ENCODE measurements at regions not wholly inside any gene's neighbourhood (a gene's known extent, or its start where the extent isn't known, plus 50 kb on each side); places are given as distances from the start of the nearest gene placed in this dataset.

GRCh38 chr12:67457778-67458665, 188.9 kb downstream of the CAND1 start (continued):
- no peak for TF ChIP-seq NFXL1 (CRISPR knock-in tag; IDR thresholded peaks at IDR 0.05)
- TF ChIP-seq SMAD2 (IDR thresholded peaks at IDR 0.05; ENCODE audit: low read depth, low read length), result no peak
- 0 out of 2 replicates have a peak, but pooled peaks have one; percentile 12 for TF ChIP-seq SMC3 (conservative IDR thresholded peaks at IDR 0.05; ENCODE audit: insufficient read depth, low read depth, low read length)
- TF ChIP-seq CTCF (IDR thresholded peaks at IDR 0.05 in 2 of 3, conservative IDR thresholded peaks at IDR 0.05 in 1 of 3; ENCODE audit: insufficient read depth in 2 of 3, low read depth in 1 of 3, low read length in 3 of 3), result peak; percentile 14 to 49 (median 38); a peak in 3 of 6 replicates
- TF ChIP-seq POLR3G (IDR thresholded peaks at IDR 0.05; ENCODE audit: extremely low read depth, insufficient read length, insufficient replicate concordance), result no peak
- TF ChIP-seq SPI1 (IDR thresholded peaks at IDR 0.05; ENCODE audit: borderline replicate concordance, low read depth, low read length), result peak; percentile 43; the same call in 1 of the 2 replicates

- no peaks in the 10 kb centered on the region for H3K79me2 ChIP-seq (ENCODE audit: control insufficient read depth, insufficient read depth, low read length)
- ATAC-seq (no peak), FAIRE-seq (no peak), DNase-seq (ENCODE audit: extremely low read depth in 1 of 4, low spot score in 3 of 4) (no peak)
- H3K36me3 ChIP-seq (ENCODE audit: control insufficient read depth, insufficient read depth, low read length), result no peaks in the 10 kb centered on the region
- H2AFZ ChIP-seq (ENCODE audit: low read depth, low read length), result no peak overlapping the region
- 0 out of 5 replicates have a peak, but pooled peaks cover 0 to 3% of the 10 kb centered on the region in 2 experiments for H3K27me3 ChIP-seq (ENCODE audit: control insufficient read depth in 2 of 2, insufficient read depth in 2 of 2, low read length in 2 of 2)
- BruUV-seq (replicated peaks), result no TSS peak
- WGBS (ENCODE audit: insufficient coverage, low coverage, missing lambda C conversion rate), result 0% methylated on average over 1 of the region's 1 CpG
- intact Hi-C loops (cut with micrococcal nuclease), result no loop called here
- no peaks in the 10 kb centered on the region for H3K9me3 ChIP-seq (replicated peaks; ENCODE audit: control insufficient read depth, insufficient read depth, low read depth, low read length)
- no peak overlapping the region for H3K4me3 ChIP-seq
- ChIA-PET POLR2A (no interaction called here), CTCF (ENCODE audit: low intra/inter-chr PET ratio) (no interaction called here)
- H3K4me1 ChIP-seq (replicated peaks in 1 of 2; ENCODE audit: control insufficient read depth in 2 of 2, insufficient read depth in 2 of 2, low read length in 2 of 2), result no peaks in the 10 kb centered on the region
- H3K27ac ChIP-seq (ENCODE audit: extremely low read depth, low read depth, low read length), result no peak overlapping the region
- no peak overlapping the region for H3K9ac ChIP-seq (ENCODE audit: insufficient read depth in 1 of 2, low read depth in 2 of 2, low read length in 2 of 2)
- in situ Hi-C loops (cut with MboI), result no loop called here
- H4K20me1 ChIP-seq (replicated peaks; ENCODE audit: control insufficient read depth, insufficient read depth, low read length), result no peaks in the 10 kb centered on the region
- no peaks in the 10 kb centered on the region for H3K9me1 ChIP-seq (ENCODE audit: control insufficient read depth, insufficient read depth, low read length)
- no peak overlapping the region for H3K4me2 ChIP-seq (ENCODE audit: insufficient read depth, low read length)
- TF ChIP-seq GTF2F1 (IDR thresholded peaks at IDR 0.05; ENCODE audit: low read depth, low read length) (no peak), SIN3B (IDR thresholded peaks at IDR 0.05; ENCODE audit: low read depth) (no peak), CGGBP1 (CRISPR knock-in tag; IDR thresholded peaks at IDR 0.05) (no peak), KLF1 (tag; IDR thresholded peaks at IDR 0.05) (no peak), THAP12 (CRISPR knock-in tag; IDR thresholded peaks at IDR 0.05) (no peak), ZNF830 (CRISPR knock-in tag; IDR thresholded peaks at IDR 0.05) (no peak), E2F6 (IDR thresholded peaks at IDR 0.05; ENCODE audit: borderline replicate concordance in 1 of 2, extremely low read depth in 1 of 2, insufficient read depth in 1 of 2, insufficient read length in 1 of 2, low read depth in 1 of 2, low read length in 1 of 2, poor library complexity in 1 of 2, severe bottlenecking in 1 of 2) (no peak), KLF16 (IDR thresholded peaks at IDR 0.05) (no peak), ZNF140 (CRISPR knock-in tag; IDR thresholded peaks at IDR 0.05) (no peak)
Measured at GRCh38 chr12:67459173-67459572, 189.4 kb upstream of the DYRK2 start.

Data from K562 (cell line).